ENCODE measurements at regions not wholly inside any gene's neighbourhood (a gene's known extent, or its start where the extent isn't known, plus 50 kb on each side); places are given as distances from the start of the nearest gene placed in this dataset.

GRCh38 chr14:76584271-76584702 lies 177.0 kb upstream of the VASH1 start:
- 49 to 64% (median 58%) methylated on average over 9 of the region's 9 CpGs for WGBS, 5 donors
- TF ChIP-seq EP300 (IDR thresholded peaks at IDR 0.05) (no peak), POLR2AphosphoS5 (IDR thresholded peaks at IDR 0.05) (no peak), POLR2A (IDR thresholded peaks at IDR 0.05) (no peak)
- TF ChIP-seq, protein P1, sequence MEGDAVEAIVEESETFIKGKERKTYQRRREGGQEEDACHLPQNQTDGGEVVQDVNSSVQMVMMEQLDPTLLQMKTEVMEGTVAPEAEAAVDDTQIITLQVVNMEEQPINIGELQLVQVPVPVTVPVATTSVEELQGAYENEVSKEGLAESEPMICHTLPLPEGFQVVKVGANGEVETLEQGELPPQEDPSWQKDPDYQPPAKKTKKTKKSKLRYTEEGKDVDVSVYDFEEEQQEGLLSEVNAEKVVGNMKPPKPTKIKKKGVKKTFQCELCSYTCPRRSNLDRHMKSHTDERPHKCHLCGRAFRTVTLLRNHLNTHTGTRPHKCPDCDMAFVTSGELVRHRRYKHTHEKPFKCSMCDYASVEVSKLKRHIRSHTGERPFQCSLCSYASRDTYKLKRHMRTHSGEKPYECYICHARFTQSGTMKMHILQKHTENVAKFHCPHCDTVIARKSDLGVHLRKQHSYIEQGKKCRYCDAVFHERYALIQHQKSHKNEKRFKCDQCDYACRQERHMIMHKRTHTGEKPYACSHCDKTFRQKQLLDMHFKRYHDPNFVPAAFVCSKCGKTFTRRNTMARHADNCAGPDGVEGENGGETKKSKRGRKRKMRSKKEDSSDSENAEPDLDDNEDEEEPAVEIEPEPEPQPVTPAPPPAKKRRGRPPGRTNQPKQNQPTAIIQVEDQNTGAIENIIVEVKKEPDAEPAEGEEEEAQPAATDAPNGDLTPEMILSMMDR (IDR thresholded peaks at IDR 0.05), result no peak
- H3K27ac ChIP-seq, result peak overlapping the region in 1 of 5 donors; percentile 46
- peak in 1 of 2 donors; percentile 77 for DNase-seq
- H3K9me3 ChIP-seq, result no peaks in the 10 kb centered on the region
- no peak overlapping the region for H3K4me3 ChIP-seq
- intact Hi-C loops (cut with DNase I; ENCODE audit: low total_unique reads), result no loop called here
- H3K27me3 ChIP-seq, result no peaks in the 10 kb centered on the region
- peaks cover 0 to 6% (median 2%) of the 10 kb centered on the region in 4 donors for H3K4me1 ChIP-seq
- no peaks in the 10 kb centered on the region for H3K36me3 ChIP-seq

DNA sequence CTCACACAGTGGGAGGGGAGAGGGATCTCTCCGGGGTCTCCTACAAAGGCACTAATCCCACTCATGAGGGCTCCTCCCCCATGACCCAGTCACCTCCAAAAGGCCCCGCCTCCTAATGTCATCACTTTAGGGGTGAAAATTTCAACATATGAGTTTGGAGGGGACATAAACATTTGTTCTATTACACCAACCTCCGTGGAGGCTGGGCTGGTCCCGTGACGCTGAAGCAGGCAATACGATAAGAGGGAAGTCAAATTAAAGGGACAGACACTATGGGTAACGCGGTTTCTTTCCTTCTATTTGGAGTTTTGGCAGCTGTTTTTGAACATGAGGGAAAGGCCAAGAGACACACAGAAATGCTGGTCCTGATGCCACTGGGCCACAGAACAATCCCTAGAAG lies 175.7 kb upstream of the VASH1 start:
- intact Hi-C loops (cut with DNase I; ENCODE audit: low total_unique reads), result no loop called here
- TF ChIP-seq EP300 (IDR thresholded peaks at IDR 0.05) (no peak), POLR2AphosphoS5 (IDR thresholded peaks at IDR 0.05) (no peak), POLR2A (IDR thresholded peaks at IDR 0.05) (no peak)
- TF ChIP-seq, protein P1 (IDR thresholded peaks at IDR 0.05), result no peak
- no peak overlapping the region for H3K4me3 ChIP-seq
- DNase-seq, result no peak
- no peak overlapping the region for H3K27ac ChIP-seq
- no peaks in the 10 kb centered on the region for H3K9me3 ChIP-seq
- WGBS, 5 donors, result 36 to 49% (median 46%) methylated on average over 8 of the region's 8 CpGs
- H3K36me3 ChIP-seq, result no peaks in the 10 kb centered on the region
- H3K4me1 ChIP-seq, result peaks cover 0 to 7% (median 2%) of the 10 kb centered on the region in 4 donors
- peaks cover 0 to 12% (median 0%) of the 10 kb centered on the region in 3 donors for H3K27me3 ChIP-seq

GRCh38 chr14:76589246-76589645 lies 172.0 kb upstream of the VASH1 start:
- H3K4me1 ChIP-seq, result peaks cover 0 to 12% (median 2%) of the 10 kb centered on the region in 4 donors
- TF ChIP-seq, protein P1 (IDR thresholded peaks at IDR 0.05), result no peak
- TF ChIP-seq EP300 (IDR thresholded peaks at IDR 0.05) (no peak), POLR2AphosphoS5 (IDR thresholded peaks at IDR 0.05) (no peak), POLR2A (IDR thresholded peaks at IDR 0.05) (no peak)
- no peak for DNase-seq
- H3K9me3 ChIP-seq, result no peaks in the 10 kb centered on the region
- intact Hi-C loops (cut with DNase I; ENCODE audit: low total_unique reads), result no loop called here
- H3K27ac ChIP-seq, result no peak overlapping the region
- 91 to 96% (median 92%) methylated on average over 4 of the region's 4 CpGs for WGBS, 5 donors
- H3K27me3 ChIP-seq, result peaks cover 0 to 12% (median 0%) of the 10 kb centered on the region in 3 donors
- H3K4me3 ChIP-seq, result no peak overlapping the region
- no peaks in the 10 kb centered on the region for H3K36me3 ChIP-seq

- H3K4me3 ChIP-seq, result no peak overlapping the region
- peak in 1 of 2 donors; percentile 40 for DNase-seq
- H3K36me3 ChIP-seq, result no peaks in the 10 kb centered on the region
- no peak overlapping the region for H3K27ac ChIP-seq
- peaks cover 0 to 12% (median 0%) of the 10 kb centered on the region in 3 donors for H3K27me3 ChIP-seq
- intact Hi-C loops (cut with DNase I; ENCODE audit: low total_unique reads), result no loop called here
- peaks cover 0 to 6% (median 0%) of the 10 kb centered on the region in 4 donors for H3K4me1 ChIP-seq
- WGBS, 5 donors, result 27 to 40% (median 30%) methylated on average over 10 of the region's 10 CpGs
- no peak for TF ChIP-seq POLR2A (IDR thresholded peaks at IDR 0.05)
- no peak for TF ChIP-seq EP300 (IDR thresholded peaks at IDR 0.05)
- TF ChIP-seq, protein P1 (IDR thresholded peaks at IDR 0.05), result no peak
- no peak for TF ChIP-seq POLR2AphosphoS5 (IDR thresholded peaks at IDR 0.05)
- no peaks in the 10 kb centered on the region for H3K9me3 ChIP-seq
Observed at GRCh38 chr14:76591266-76591665, 170.0 kb upstream of the VASH1 start.
